ENCODE measurements at regions not wholly inside any gene's neighbourhood (a gene's known extent, or its start where the extent isn't known, plus 50 kb on each side); places are given as distances from the start of the nearest gene placed in this dataset.

DNA sequence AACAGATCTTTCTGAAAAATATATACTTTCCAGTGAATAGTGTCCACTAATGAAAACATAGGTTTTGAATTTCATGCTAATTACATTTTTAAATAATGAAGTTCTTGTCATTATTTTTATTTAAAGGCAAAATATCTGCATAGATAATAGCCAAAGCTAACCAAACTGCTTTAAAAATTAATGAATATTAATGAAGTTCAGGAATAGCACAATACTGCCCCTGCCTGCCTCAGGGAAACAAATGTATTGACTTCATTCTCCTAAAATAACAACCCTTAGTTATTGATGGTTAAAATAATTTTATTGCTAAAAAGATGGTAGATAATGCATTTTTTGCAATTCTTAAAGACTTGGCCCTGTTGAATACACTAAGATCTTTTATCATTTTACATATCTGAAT is 103.6 kb upstream of the SSBP2 start:
- TF ChIP-seq CTCF (IDR thresholded peaks at IDR 0.05; ENCODE audit: low read depth, low read length, missing input control) (peak; percentile 3), REST (IDR thresholded peaks at IDR 0.05) (no peak), MAX (IDR thresholded peaks at IDR 0.05) (no peak), YY1 (IDR thresholded peaks at IDR 0.05) (no peak), HNF4A (conservative IDR thresholded peaks at IDR 0.05) (no peak), RAD21 (IDR thresholded peaks at IDR 0.05) (peak; percentile 16 to 36), TAF1 (conservative IDR thresholded peaks at IDR 0.05) (no peak), FOXA1 (IDR thresholded peaks at IDR 0.05) (no peak), GABPA (IDR thresholded peaks at IDR 0.05 in 1 of 2, conservative IDR thresholded peaks at IDR 0.05 in 1 of 2) (no peak), JUND (IDR thresholded peaks at IDR 0.05) (no peak), RXRA (IDR thresholded peaks at IDR 0.05) (no peak), EGR1 (IDR thresholded peaks at IDR 0.05; ENCODE audit: low read depth in 2 of 2) (no peak), SP1 (IDR thresholded peaks at IDR 0.05) (no peak)
- TF ChIP-seq, protein P1, sequence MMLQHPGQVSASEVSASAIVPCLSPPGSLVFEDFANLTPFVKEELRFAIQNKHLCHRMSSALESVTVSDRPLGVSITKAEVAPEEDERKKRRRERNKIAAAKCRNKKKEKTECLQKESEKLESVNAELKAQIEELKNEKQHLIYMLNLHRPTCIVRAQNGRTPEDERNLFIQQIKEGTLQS (IDR thresholded peaks at IDR 0.05) = no peak
